Ectodermal cell (in vitro differentiated cells): ENCODE measurements at regions not wholly inside any gene's neighbourhood (a gene's known extent, or its start where the extent isn't known, plus 50 kb on each side); places are given as distances from the start of the nearest gene placed in this dataset.

Experiments
- H3K27ac ChIP-seq: 2 replicates; pipeline ENCODE4 v1.7.0; 2013; ENCODE audit warnings: mild to moderate bottlenecking, low read depth, low read length; ENCODE audit not compliant: insufficient read depth, poor library complexity, severe bottlenecking
- H3K27me3 ChIP-seq: 2 replicates; pipeline ENCODE4 v1.7.0; 2013; ENCODE audit warnings: mild to moderate bottlenecking, low read length; ENCODE audit not compliant: insufficient read depth, control insufficient read depth, poor library complexity, severe bottlenecking
- H3K36me3 ChIP-seq: one replicate; pipeline ENCODE4 v1.7.0; 2013; ENCODE audit warnings: low read length; ENCODE audit not compliant: control insufficient read depth, insufficient read depth
- H3K4me1 ChIP-seq: one replicate; pipeline ENCODE4 v1.7.0; 2013; ENCODE audit warnings: low read length; ENCODE audit not compliant: control insufficient read depth, insufficient read depth
- H3K4me3 ChIP-seq: 2 replicates; pipeline ENCODE4 v1.7.0; 2013; ENCODE audit warnings: low read depth, low read length, control low read depth; ENCODE audit not compliant: insufficient read depth
- H3K9me3 ChIP-seq: 2 replicates; pipeline ENCODE4 v1.7.0; 2013; ENCODE audit warnings: mild to moderate bottlenecking, low read length, moderate library complexity; ENCODE audit not compliant: control insufficient read depth
- WGBS, 2 experiments: methylation state at CpG; one replicate each; pipeline ENCODE4 v1.1.7; 2013; ENCODE audit warnings: missing lambda C conversion rate in 2 of 2; 5-methylcytosine and 5-hydroxymethylcytosine counted together

- Histone ChIP-seq H3K9me3 (no peaks in the 10 kb centered on the region), H3K36me3 (no peaks in the 10 kb centered on the region), H3K4me3 (no peak overlapping the region), H3K27ac (no peak overlapping the region), H3K4me1 (peaks cover 8% of the 10 kb centered on the region), H3K27me3 (no peaks in the 10 kb centered on the region)
- 61 to 62% methylated on average over 3 of the region's 3 CpGs for WGBS, 2 experiments
These were observed 229.0 kb upstream of the ZC3H12C start for GRCh38 chr11:109864151-109864661.

DNA sequence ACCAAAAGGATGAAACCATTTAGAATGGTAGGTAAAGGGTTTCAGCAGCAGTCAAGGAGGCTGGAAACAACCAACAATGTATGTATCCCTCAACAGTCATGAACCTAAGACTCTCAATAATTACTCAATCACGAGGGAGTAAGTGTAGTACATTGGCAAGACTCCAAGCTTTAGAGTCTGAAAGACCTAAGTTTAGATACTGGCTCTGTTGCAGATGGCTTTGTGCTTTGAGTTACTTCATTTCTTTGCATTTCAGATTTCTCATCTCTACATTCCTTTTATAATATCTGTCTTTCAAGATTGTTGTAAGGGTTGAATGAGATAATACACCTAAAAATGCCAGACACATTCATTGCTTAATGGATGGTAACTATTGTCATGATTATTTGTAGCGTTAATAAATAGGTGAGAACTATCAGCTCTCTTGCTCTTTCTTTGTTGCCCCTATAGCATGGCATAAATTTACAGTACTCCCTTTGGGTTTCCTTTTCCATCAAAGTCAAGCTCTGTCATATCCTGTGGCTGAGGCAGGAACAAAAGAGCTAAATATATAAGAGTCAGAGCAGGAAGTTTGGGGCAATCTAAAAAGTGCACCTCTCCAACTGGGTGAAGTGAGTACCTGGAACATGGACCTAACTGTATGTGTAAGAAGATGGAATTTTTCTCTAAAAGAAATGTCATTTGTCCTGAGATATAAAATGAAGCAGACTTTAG lies 228.2 kb upstream of the ZC3H12C start:
- H3K9me3 ChIP-seq, result no peaks in the 10 kb centered on the region
- no peaks in the 10 kb centered on the region for H3K27me3 ChIP-seq
- no peak overlapping the region for H3K4me3 ChIP-seq
- H3K36me3 ChIP-seq, result no peaks in the 10 kb centered on the region
- H3K4me1 ChIP-seq, result peaks cover 8% of the 10 kb centered on the region
- H3K27ac ChIP-seq, result no peak overlapping the region
- 90 to 100% methylated on average over 2 of the region's 2 CpGs for WGBS, 2 experiments

DNA sequence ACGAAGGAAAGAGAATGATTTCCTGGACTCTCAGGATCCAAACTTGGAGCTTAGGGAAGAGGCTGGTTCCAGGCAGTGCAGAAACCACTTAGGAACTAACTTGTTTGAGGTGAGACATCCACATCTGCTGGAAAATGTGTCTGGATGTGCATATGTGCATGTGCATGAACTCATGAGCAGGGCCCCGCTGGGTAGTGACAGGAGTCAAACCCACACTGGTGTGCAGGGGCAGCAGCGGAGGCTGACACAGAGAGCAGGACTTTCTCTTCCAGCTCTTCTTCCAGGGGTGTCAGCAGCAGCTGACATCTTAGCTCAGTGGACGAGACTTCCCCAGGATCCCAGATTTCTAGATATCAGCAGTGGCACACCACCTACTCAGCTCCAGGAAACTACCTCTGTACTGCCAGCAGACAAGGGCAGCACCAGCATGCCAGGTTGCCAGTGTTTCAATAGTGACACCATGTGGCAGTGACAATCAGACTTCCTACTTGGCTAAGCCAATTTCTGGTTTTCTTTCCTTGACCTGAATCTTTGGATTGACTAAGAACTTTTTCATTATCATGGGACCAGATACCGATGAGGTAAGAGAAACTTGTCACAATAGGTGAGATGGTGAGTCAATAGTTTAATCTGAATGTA lies 227.5 kb upstream of the ZC3H12C start:
- 92 to 94% methylated on average over 5 of the region's 5 CpGs for WGBS, 2 experiments
- Histone ChIP-seq H3K4me3 (no peak overlapping the region), H3K27me3 (no peaks in the 10 kb centered on the region), H3K4me1 (peaks cover 8% of the 10 kb centered on the region), H3K27ac (no peak overlapping the region), H3K9me3 (no peaks in the 10 kb centered on the region), H3K36me3 (no peaks in the 10 kb centered on the region)

DNA sequence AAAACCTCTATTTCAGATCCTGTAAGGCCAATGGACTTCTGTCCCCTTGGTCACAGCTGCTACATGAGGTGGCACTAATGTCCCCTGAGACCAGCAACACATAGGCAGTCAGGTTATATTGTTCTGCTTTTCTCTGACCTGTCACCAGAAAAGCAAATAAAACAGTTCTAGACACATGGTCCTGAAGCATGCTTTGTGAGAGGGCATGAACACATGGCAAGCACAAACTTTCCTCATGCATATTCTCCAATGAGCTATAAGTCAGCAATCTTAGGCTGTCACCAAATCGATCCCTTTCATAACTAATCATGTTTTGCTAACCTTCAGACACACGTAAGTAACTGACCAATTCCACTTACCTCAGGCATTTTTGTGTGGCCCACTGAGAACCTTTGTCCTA lies 225.4 kb upstream of the ZC3H12C start:
- no peaks in the 10 kb centered on the region for H3K36me3 ChIP-seq
- H3K9me3 ChIP-seq, result no peaks in the 10 kb centered on the region
- H3K4me3 ChIP-seq, result no peak overlapping the region
- WGBS, 2 experiments, result 90 to 93% methylated on average over 2 of the region's 2 CpGs
- no peaks in the 10 kb centered on the region for H3K27me3 ChIP-seq
- peaks cover 8% of the 10 kb centered on the region for H3K4me1 ChIP-seq
- no peak overlapping the region for H3K27ac ChIP-seq

DNA sequence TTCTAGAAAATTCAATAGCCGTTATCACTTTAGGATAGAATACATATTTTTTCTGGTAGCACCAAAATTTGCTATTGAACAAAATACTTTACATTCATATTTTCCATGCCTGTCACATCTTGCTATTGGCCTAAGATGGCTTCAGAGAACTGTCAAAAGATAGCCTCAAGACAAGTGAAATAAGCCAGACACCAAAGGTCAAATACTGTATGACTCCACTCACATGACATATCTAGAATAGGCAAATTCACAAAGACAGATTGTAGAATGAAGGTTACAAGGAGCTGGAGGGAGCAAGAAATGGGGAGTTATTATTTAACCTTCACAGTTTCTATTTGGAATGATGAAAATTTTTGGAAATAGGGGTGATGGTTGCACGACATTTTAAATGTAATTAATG lies 223.7 kb upstream of the ZC3H12C start:
- H3K36me3 ChIP-seq, result no peaks in the 10 kb centered on the region
- no peak overlapping the region for H3K4me3 ChIP-seq
- H3K27ac ChIP-seq, result no peak overlapping the region
- no peaks in the 10 kb centered on the region for H3K27me3 ChIP-seq
- H3K9me3 ChIP-seq, result no peaks in the 10 kb centered on the region
- H3K4me1 ChIP-seq, result peaks cover 5% of the 10 kb centered on the region
- WGBS, 2 experiments, result 98 to 100% methylated on average over 1 to 2 of the region's 2 CpGs

DNA sequence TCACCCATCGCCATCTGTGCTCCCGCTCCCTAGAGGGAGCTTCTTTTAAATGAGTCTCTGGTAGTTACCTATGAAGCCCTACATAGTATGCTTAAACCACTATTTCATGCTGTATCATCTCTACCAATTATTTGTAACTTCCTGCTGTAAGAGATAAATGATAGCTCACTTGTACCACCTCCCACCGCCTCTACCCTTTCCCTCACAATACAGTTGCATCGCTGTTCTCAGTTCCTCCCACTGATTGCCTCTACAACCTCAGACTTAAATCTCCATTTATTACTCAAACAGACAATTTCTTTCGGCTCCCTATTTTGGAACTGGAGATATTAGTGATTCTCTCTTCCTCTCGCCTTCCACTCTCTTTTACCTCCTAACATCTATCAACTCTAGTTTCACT lies 222.9 kb upstream of the ZC3H12C start:
- Histone ChIP-seq H3K4me3 (no peak overlapping the region), H3K27me3 (no peaks in the 10 kb centered on the region), H3K9me3 (no peaks in the 10 kb centered on the region), H3K27ac (no peak overlapping the region), H3K36me3 (no peaks in the 10 kb centered on the region), H3K4me1 (no peaks in the 10 kb centered on the region)
- WGBS, 2 experiments, result 95 to 98% methylated on average over 5 of the region's 6 CpGs

- no peak overlapping the region for H3K4me3 ChIP-seq
- no peaks in the 10 kb centered on the region for H3K36me3 ChIP-seq
- H3K27ac ChIP-seq, result no peak overlapping the region
- 79 to 88% methylated on average over 3 to 4 of the region's 4 CpGs for WGBS, 2 experiments
- H3K27me3 ChIP-seq, result no peaks in the 10 kb centered on the region
- H3K4me1 ChIP-seq, result no peaks in the 10 kb centered on the region
- no peaks in the 10 kb centered on the region for H3K9me3 ChIP-seq
These were observed 216.1 kb upstream of the ZC3H12C start for GRCh38 chr11:109877043-109877442.

GRCh38 chr11:109884501-109884900 lies 208.7 kb upstream of the ZC3H12C start:
- 57 to 62% methylated on average over 4 of the region's 4 CpGs for WGBS, 2 experiments

GRCh38 chr11:109885006-109885405 lies 208.2 kb upstream of the ZC3H12C start:
- Histone ChIP-seq H3K27me3 (no peaks in the 10 kb centered on the region), H3K4me1 (no peaks in the 10 kb centered on the region), H3K36me3 (no peaks in the 10 kb centered on the region), H3K27ac (peak overlapping the region; percentile 1), H3K4me3 (no peak overlapping the region), H3K9me3 (no peaks in the 10 kb centered on the region)
- 92 to 94% methylated on average over 7 of the region's 7 CpGs for WGBS, 2 experiments

More at GRCh38 chr11:109884501-109884900, 208.7 kb upstream of the ZC3H12C start:
- no peaks in the 10 kb centered on the region for H3K9me3 ChIP-seq
- no peak overlapping the region for H3K4me3 ChIP-seq
- no peaks in the 10 kb centered on the region for H3K27me3 ChIP-seq
- no peaks in the 10 kb centered on the region for H3K36me3 ChIP-seq
- H3K4me1 ChIP-seq, result no peaks in the 10 kb centered on the region
- peak overlapping the region; percentile 40 for H3K27ac ChIP-seq

GRCh38 chr11:109892321-109892794 lies 200.8 kb upstream of the ZC3H12C start:
- H3K4me1 ChIP-seq, result no peaks in the 10 kb centered on the region
- no peaks in the 10 kb centered on the region for H3K27me3 ChIP-seq
- H3K27ac ChIP-seq, result no peak overlapping the region
- no peak overlapping the region for H3K4me3 ChIP-seq
- no peaks in the 10 kb centered on the region for H3K9me3 ChIP-seq
- WGBS, 2 experiments, result 92 to 96% methylated on average over 4 of the region's 4 CpGs
- no peaks in the 10 kb centered on the region for H3K36me3 ChIP-seq
